HepG2 (cell line): ENCODE measurements at regions not wholly inside any gene's neighbourhood (a gene's known extent, or its start where the extent isn't known, plus 50 kb on each side); places are given as distances from the start of the nearest gene placed in this dataset.

ENCODE experiments used
- CEBPG ChIP-seq: IDR thresholded peaks from 2 replicates; pipeline ENCODE4 v1.6.1; 2016
- POGZ ChIP-seq: sonication (generic); formaldehyde crosslinking; IDR thresholded peaks from 2 replicates; pipeline ENCODE4 v1.4.0; 2020; ENCODE audit warnings: mild to moderate bottlenecking, missing genetic modification reagents
- RCOR2 ChIP-seq: IDR thresholded peaks from 2 replicates; pipeline ENCODE4 v1.6.1; 2016; ENCODE audit warnings: missing biosample characterization, missing genetic modification reagents
- RNF219 ChIP-seq: sonication (generic); formaldehyde crosslinking; IDR thresholded peaks from 2 replicates; pipeline ENCODE4 v1.5.0; 2020; ENCODE audit warnings: mild to moderate bottlenecking, missing genetic modification reagents
- SOX13 ChIP-seq, 3 experiments: fragments of 450-650 bp in 1 of 3; sonication (generic) in 1 of 3; formaldehyde crosslinking in 1 of 3; IDR thresholded peaks in 2 of 3; conservative IDR thresholded peaks in 1 of 3; 2 replicates each; pipeline versions ENCODE4 v1.5.0 to v1.6.1; 2016 to 2020; ENCODE audit warnings: antibody characterized with exemption in 1 of 3, mild to moderate bottlenecking in 1 of 3, missing compliant biosample characterization in 1 of 3, missing genetic modification reagents in 1 of 3, moderate library complexity in 1 of 3
- TCF7 ChIP-seq: sonication (generic); IDR thresholded peaks from 2 replicates; pipeline ENCODE4 v1.6.1; 2016; ENCODE audit warnings: antibody characterized with exemption, low read depth
- ZGPAT ChIP-seq: IDR thresholded peaks from 2 replicates; pipeline ENCODE4 v1.6.1; 2016; ENCODE audit warnings: mild to moderate bottlenecking
- TF ChIP-seq, protein P1 (sequence below): IDR thresholded peaks from 2 replicates; pipeline ENCODE4 v1.4.0; 2020; ENCODE audit warnings: mild to moderate bottlenecking, missing genetic modification reagents
- TF ChIP-seq, protein P2 (sequence below): sonication (generic); formaldehyde crosslinking; IDR thresholded peaks from 2 replicates; pipeline ENCODE4 v1.4.0; 2020; ENCODE audit warnings: mild to moderate bottlenecking, missing genetic modification reagents

DNA sequence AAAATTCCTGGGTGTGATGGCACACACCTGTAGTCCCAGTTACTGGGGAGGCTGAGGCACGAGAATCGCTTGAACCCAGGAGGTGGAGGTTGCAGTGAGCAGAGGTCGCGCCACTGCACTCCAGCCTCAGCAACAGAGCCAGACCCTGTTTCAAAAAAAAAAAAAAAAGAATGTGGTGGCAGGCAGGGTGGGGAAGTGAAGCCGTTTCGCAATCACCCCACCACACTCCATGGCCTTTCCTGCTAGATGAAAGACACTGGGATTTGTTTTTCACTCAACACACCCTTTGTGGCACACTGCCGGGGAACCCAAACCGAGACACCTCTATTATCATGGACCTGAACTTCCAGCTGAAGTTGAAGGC is 172.4 kb upstream of the IQSEC1 start (continued):
- TF ChIP-seq, protein P1, sequence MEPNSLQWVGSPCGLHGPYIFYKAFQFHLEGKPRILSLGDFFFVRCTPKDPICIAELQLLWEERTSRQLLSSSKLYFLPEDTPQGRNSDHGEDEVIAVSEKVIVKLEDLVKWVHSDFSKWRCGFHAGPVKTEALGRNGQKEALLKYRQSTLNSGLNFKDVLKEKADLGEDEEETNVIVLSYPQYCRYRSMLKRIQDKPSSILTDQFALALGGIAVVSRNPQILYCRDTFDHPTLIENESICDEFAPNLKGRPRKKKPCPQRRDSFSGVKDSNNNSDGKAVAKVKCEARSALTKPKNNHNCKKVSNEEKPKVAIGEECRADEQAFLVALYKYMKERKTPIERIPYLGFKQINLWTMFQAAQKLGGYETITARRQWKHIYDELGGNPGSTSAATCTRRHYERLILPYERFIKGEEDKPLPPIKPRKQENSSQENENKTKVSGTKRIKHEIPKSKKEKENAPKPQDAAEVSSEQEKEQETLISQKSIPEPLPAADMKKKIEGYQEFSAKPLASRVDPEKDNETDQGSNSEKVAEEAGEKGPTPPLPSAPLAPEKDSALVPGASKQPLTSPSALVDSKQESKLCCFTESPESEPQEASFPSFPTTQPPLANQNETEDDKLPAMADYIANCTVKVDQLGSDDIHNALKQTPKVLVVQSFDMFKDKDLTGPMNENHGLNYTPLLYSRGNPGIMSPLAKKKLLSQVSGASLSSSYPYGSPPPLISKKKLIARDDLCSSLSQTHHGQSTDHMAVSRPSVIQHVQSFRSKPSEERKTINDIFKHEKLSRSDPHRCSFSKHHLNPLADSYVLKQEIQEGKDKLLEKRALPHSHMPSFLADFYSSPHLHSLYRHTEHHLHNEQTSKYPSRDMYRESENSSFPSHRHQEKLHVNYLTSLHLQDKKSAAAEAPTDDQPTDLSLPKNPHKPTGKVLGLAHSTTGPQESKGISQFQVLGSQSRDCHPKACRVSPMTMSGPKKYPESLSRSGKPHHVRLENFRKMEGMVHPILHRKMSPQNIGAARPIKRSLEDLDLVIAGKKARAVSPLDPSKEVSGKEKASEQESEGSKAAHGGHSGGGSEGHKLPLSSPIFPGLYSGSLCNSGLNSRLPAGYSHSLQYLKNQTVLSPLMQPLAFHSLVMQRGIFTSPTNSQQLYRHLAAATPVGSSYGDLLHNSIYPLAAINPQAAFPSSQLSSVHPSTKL (CRISPR knock-in tag) = peak; percentile 53
- TF ChIP-seq SOX13 (IDR thresholded peaks at IDR 0.05) = no peak
- peak in 1 of 2 experiments; percentile 51; a peak in 2 of 4 replicates for TF ChIP-seq SOX13 (CRISPR knock-in tag; conservative IDR thresholded peaks at IDR 0.05 in 1 of 2, IDR thresholded peaks at IDR 0.05 in 1 of 2)
- TF ChIP-seq, protein P2, sequence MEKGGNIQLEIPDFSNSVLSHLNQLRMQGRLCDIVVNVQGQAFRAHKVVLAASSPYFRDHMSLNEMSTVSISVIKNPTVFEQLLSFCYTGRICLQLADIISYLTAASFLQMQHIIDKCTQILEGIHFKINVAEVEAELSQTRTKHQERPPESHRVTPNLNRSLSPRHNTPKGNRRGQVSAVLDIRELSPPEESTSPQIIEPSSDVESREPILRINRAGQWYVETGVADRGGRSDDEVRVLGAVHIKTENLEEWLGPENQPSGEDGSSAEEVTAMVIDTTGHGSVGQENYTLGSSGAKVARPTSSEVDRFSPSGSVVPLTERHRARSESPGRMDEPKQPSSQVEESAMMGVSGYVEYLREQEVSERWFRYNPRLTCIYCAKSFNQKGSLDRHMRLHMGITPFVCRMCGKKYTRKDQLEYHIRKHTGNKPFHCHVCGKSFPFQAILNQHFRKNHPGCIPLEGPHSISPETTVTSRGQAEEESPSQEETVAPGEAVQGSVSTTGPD (CRISPR knock-in tag) = peak; percentile 50; the same call in 1 of the 2 replicates
- TF ChIP-seq RNF219 (CRISPR knock-in tag) = no peak
- peak; percentile 49; the same call in 1 of the 2 replicates for TF ChIP-seq ZGPAT (CRISPR knock-in tag)
- TF ChIP-seq RCOR2 (CRISPR knock-in tag) = peak; percentile 65; the same call in 1 of the 2 replicates
- TF ChIP-seq CEBPG (CRISPR knock-in tag) = peak; percentile 93
- TF ChIP-seq POGZ = peak; percentile 48
- peak; percentile 37 for TF ChIP-seq TCF7
- TF ChIP-seq, all 625 proteins: peak for 49
